ENCODE measurements at regions not wholly inside any gene's neighbourhood (a gene's known extent, or its start where the extent isn't known, plus 50 kb on each side); places are given as distances from the start of the nearest gene placed in this dataset.

GRCh38 chr7:7102906-7103305 is 79.4 kb upstream of the C1GALT1 start:
- TF ChIP-seq CTCF (IDR thresholded peaks at IDR 0.05; ENCODE audit: poor library complexity), result no peak
- no peak for TF ChIP-seq EZH2 (IDR thresholded peaks at IDR 0.05; ENCODE audit: borderline replicate concordance)
- no peak for TF ChIP-seq EZH2phosphoT487 (IDR thresholded peaks at IDR 0.05; ENCODE audit: low read depth, severe bottlenecking, unreplicated experiment)
